Esophagus squamous epithelium (tissue), 4 donors: ENCODE measurements at regions not wholly inside any gene's neighbourhood (a gene's known extent, or its start where the extent isn't known, plus 50 kb on each side); places are given as distances from the start of the nearest gene placed in this dataset.

Experiments used
- CTCF ChIP-seq, 6 experiments: fragments of 450-650 bp in 4 of 6; fragments of 200-600 bp in 2 of 6; sonication (generic) in 2 of 6; IDR thresholded peaks; one replicate each; pipeline ENCODE4 v1.5.1; 2016 to 2019; ENCODE audit warnings: antibody characterized with exemption in 6 of 6, mild to moderate bottlenecking in 4 of 6, moderate library complexity in 4 of 6
- POLR2A ChIP-seq, 4 donors: fragments of 450-650 bp; IDR thresholded peaks; one replicate each; pipeline ENCODE4 v1.6.1; 2017; ENCODE audit warnings: antibody characterized with exemption in 4 of 4, mild to moderate bottlenecking in 4 of 4, moderate library complexity in 3 of 4

DNA sequence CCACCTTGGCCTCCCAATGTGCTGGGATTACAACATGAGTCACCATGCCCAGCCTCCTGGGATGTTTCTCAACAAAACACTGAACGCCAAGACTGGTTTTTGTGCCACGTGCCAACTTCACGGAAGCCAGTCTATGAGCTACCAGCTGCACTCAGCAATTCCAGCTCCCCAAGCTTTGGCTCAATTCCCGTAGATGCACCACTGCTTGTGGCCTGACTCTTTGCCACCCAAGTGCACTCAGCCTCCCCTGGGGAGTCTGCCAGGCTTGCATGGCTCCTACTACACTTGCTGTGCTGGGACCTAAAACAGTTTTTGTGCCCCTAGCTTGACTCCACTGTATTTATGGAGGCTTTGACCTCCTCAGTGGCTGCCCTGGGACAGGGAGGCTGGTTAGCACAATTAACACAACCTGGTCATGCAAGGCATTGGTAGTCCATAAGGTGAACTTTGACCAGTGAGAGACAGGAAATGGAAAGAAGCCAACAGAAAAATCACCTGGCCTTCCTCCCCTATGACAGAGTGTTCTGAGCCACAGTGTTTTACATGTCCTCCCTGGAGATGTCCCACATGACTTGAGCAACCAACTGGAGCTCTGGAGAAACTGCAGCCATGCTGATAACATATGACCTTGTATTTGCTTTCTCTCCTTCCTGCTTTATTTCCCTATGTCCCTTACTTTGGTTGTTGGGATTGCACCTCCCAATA is 1173.1 kb downstream of the UQCRFS1 start:
- TF ChIP-seq CTCF (IDR thresholded peaks at IDR 0.05) (no peak), POLR2A (IDR thresholded peaks at IDR 0.05) (no peak)
